Stimulated activated CD8-positive, alpha-beta memory T cell treated with anti-CD3 and anti-CD28 coated beads, Interleukin-2, amount 100 ng/mL, for 48 hours (primary cell): ENCODE measurements at regions not wholly inside any gene's neighbourhood (a gene's known extent, or its start where the extent isn't known, plus 50 kb on each side); places are given as distances from the start of the nearest gene placed in this dataset.
"Not testable (repeated sequence)": the region's sequence is repeated elsewhere in the genome, so short reads cannot be mapped to it uniquely, and the experiment has no call there.

Source experiments
- DNase-seq, 2 donors: peaks; one replicate each; pipeline ENCODE4 v3.0.0-alpha.2; 2020; ENCODE audit warnings: low read depth in 2 of 2

DNA sequence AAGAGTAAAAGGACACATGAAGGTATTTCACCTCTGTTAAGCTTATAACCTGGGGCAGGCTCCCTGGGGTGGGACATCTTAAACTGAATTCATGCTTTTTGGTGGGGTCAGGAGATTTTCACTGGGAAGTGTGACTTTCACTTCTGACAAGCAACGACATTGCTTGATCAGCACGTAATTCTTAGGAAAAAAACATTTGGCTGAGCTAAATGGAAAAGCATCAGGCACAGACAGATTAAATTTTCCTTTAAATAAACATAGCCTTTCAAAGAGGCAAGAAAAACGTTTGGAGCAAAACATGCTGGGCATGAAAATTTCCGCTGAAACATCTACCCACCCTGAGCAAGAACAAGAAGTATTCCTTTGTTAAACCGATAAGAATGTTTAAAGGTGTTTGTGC lies 674.0 kb upstream of the CELF4 start:
- no peak for DNase-seq

DNA sequence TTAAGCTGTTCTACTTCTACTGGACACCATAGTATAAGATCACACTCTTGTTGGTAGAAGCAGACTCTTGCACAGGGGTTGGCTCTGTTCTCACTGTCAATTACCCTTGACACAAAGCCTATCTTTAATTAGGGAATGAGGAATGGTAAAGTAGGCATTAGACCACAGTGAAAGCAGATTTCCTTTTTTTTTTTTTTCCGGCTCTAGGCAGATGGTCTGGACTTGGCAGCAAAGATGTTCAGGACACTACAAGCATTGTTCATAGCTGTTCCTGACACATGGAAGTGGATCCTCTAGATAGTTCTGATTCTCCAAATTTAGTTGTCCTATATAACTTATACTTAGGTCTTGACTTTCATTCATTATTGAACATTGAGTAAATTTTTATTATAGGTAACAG lies 672.2 kb upstream of the CELF4 start:
- DNase-seq, result no peak

DNA sequence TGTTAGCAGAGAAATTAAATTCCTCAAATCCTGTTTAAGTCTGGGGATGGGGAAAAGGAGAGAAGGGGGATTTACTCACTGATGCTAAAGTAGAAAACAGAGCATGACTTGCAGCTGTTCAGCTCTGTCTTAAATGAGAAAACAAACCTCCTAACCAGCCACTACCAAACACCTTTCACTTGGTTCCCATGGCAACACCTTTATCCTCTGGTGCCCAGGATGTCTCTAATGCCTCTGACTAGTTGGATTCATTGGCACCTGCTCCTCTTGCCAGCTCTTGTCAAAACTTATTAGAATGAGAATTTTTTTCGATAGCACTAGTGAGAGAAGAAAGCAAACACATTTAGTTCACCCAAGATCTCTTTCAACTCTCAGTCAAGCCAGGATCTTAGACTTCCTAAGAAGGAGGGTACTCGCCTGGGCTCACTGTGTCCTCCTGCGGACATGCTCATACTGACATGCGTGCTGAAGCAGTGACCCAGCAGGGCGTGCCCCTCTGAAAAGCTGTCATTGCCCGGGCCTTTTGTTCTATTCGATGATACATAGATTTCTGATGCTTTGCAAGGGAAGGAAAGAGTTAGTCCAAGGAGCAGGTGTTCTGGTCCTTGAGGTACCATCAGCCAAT lies 656.0 kb upstream of the CELF4 start:
- DNase-seq, result no peak

DNA sequence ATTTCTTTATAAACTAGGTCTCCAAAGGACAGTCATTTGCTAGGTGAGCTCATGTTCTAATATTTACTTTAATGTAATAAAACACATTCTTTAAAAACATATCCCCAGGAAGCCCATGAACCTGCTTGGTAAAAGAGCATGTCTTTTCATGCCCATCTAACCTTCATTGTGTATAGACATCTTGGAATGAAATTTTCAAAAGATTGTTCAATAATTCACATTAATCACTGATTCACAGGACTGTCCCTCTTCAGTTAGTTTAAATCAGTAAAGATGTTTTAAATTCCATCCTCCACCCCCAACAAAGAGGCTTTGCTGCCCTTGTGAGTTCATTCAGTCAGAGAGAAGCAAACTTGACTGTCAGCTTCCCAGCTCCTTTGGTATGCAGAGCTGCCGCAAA lies 633.4 kb upstream of the CELF4 start:
- no peak for DNase-seq

DNA sequence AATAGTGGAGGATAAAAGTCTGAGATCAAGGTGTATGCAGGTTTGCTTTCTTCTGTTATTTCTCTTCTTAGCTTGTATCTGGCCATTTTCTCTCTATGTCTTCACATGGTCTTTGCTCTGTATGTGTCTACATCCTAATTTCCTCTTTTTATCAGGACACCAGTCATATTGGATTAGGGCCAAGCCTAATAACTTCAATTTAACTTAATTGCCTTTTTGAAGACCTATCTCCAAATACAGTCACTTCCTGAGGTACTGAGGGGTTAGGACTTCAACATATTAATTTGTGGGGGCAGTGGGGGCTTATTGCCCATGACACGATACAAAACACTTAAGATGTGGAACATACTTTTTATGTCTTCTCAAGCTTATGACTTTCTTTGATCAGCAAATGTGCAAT lies 632.9 kb upstream of the CELF4 start:
- DNase-seq, result no peak

DNA sequence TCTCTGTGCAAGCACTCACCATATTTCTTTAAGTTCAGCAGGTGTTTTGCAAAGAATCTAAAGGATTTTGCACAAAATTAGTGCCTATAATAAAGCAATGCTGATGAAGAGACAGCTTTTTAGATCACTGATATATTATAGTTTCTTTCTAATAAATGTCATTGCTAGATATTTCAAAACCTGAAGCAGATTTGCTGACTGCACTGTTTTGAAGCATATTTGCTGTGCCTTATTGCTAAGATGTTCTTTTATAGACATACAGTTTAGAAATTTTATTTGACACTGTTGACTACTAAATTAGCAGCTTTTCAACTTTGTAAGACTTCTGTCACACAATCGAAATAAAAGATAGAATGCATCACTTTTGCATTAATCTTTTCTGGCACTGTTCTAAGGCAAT lies 620.9 kb upstream of the CELF4 start:
- DNase-seq, result no peak

DNA sequence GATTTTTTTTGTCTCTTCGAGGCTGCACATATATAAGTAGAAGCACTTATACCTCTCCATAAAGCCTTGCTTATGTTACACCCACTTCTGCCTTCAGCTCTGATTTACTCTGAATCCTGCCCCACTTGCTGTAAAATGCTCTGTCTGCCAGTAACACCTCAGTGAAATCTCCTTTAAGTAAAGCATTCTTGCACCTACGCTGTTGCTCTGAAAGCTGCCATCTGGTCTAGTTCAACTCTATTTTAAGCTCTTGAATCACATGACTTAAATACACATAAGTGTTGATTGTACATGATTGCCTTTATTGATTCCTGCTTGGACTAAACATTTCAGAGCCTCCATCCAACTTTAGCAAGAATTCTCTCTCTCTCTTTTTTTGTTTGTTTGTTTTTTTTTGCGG lies 609.0 kb upstream of the CELF4 start:
- DNase-seq, result no peak

DNA sequence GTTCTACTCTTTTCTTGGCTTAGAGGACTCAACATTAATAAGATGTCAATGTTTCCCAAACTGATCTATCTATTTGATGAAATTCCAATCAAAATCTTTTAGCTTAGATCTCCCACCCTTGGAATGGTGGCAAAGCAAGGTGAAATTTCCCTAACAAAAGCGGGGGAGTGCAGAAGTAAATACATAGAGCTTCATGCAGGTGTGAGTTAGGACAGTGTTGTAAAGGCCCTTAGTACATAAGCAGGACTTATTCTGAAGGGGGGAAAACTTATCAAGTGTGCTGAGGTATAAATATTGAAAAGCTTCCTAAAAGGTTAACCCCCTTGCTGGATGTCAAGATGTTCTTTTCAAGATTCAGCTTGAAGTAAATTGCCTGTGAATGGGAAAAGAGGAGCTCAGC lies 608.6 kb upstream of the CELF4 start:
- DNase-seq, result no peak

DNA sequence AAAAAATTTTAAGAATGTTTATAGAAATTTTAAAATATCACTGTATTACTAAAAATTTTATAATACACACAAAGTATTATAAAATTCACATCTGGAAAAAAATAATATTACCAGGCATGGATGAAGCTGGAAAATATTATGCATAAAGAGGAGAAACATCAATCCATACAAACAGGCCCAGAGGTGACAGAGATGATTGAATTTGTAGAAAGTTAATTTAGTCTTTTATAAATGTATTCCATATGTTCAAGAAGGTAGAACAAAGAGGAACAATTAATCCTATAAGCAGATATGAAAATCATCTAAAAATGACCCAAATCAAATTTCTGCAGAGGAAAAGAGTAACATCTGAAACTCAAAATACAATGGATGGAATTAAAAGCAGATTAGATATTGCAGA lies 605.2 kb upstream of the CELF4 start:
- DNase-seq, result no peak

DNA sequence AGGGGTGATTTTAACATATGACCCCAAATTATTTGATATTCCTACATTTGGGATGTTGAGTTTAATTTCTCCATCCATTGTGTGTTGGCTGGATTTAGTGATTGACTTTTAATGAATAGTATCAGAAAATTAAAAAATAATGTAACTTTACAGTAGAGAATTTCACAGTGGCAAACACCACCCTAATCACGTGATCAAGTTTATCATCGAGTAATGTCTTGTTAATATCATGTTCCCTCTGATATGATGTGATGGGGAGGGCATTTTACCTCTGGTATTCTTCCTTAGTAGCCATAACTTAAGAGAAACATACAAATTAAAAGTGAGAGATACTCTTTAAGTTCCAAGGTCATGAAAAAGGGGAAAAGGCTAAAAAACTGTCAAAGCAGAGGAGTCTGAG lies 602.0 kb upstream of the CELF4 start:
- no peak for DNase-seq

DNA sequence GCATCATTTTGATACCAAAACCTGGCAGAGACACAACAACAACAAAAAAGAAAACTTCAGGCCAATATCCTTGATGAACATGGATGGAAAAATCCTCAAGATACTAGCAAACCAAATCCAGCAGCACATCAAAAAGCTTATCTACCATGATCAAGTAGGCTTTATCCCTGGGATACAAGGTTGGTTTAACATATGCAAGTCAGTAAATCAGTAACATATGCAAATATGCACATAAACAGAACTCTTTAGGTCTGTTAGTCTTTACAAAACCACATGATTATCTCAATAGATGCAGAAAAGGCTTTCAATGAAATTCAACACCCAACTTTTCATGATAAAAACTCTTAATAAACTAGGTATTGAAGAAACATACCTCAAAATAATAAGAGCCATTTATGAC lies 587.5 kb upstream of the CELF4 start:
- not testable (repeated sequence) for DNase-seq

DNA sequence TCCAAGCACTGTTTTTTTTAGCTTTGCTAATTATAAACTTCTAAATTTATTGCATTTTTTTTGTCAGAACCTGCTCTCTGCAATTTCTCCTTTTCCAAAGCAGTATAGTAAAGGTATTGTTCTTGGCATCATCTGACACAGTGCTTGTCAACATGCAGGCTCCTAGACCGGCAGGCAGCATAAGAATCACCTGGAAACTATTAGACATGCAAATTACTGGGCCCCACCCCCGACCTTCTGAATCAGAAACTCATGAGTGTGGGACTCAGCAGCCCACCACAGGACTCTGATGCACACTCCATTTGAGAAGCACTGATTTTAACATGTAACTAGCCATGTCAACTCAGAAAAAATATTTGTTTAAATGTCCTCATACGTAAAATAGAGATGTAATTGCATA lies 551.1 kb upstream of the CELF4 start:
- DNase-seq, result no peak

DNA sequence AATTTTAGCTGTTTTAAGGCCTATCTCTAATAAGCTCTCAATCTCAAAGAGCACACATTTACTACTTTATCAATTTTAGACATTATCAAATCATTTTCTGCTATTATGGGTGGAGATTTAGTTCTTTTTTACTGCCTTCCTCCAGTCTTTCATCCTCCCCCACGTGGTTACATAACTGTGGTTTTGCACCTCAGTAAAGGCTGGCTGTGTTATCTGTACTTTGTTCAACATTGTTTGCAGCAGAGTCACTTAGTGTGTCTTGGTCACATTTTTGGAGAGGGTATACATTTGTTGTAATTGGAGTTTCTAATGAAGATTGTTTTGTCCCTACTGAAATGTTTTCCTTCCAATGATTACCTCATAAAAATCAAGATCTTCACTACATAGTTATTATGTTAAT lies 549.6 kb upstream of the CELF4 start:
- no peak for DNase-seq

DNA sequence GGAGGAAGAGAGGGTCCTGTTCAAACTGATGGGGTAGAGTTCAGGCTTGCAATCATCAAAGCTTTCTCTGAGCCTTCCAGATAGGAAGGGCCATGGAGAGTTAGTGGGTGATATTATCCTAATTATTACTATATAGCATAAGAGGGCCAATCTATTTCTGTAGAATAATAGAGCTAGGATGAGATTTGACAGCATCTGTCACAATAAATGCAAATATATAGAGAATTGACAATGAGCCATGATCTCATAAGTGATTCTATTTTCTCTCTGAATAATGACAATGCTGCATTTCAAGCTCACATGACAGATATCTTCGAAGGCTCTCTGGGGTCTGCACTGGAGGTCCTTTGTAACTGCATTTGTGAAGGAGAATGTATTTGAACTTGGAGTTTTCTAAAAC lies 521.9 kb upstream of the CELF4 start:
- DNase-seq, result no peak

DNA sequence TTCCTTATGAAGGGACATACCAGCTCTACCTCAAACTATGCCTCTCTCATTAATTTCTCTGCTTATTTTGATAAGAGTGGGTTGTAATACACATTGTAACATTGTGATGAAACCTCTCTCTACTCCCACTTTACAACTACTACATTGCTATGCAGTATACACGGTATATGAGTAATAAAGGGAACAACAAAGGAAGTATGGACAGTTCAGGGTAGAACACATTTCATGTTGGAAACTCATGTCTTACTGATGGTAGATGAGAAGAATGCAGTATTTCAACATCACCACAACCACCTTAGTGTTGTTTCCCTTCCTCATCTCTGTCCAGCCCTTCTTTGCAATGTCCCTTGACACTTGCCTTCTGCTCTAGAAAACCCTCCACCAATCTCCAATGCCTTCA lies 515.9 kb upstream of the CELF4 start:
- no peak for DNase-seq

DNA sequence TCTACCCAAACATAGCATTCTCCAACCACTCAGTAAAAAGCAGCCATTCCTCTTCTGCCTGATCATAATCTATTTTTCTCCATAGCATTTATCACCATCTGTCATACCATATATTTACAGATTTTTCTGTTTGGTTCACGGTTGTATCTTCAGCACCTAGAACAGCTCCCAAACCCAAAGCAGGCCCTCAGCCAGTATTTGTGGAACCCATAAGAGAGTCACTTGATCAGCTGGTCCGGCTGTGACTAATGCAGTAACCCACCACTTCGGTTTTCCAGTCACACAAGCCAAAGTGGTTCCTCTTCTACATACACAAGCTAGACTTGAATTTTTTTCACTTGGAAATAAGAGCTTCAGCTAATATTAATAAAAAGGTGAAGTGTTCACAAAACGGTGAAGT lies 511.6 kb upstream of the CELF4 start:
- DNase-seq, result no peak

DNA sequence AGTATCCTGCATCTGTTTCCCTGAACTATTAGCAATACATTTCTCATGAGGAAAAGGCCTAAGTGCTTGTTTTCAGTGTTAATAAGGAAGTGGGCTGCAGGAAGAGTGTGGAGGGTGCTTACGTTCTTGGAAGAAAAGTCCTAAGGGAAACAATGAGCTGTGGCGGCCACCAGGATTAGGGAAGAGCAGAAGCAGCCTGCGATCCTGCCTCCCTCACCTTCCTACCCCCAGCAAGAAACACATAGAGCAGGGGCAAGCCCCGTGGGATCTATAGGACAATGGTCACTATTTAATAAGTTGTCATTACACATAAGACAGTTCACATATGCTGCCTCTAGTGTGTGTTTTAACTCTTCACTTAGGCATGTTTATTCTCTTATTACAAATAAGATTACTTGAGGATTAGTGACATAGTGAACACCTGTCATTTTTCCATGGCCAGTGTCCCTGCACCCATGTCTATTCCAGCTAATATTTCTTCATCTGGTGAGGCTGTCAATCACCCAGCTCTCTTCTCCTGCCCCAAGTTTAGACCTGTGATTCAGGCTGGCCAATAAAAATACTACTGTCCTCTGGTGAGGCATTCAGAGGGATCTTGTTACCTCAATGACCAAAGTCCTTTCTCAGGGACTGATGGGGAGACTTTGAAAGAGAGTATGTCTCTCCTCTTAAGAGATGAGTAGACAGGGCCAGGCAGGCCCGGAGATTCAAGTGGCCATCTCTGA lies 510.9 kb upstream of the CELF4 start:
- no peak for DNase-seq

DNA sequence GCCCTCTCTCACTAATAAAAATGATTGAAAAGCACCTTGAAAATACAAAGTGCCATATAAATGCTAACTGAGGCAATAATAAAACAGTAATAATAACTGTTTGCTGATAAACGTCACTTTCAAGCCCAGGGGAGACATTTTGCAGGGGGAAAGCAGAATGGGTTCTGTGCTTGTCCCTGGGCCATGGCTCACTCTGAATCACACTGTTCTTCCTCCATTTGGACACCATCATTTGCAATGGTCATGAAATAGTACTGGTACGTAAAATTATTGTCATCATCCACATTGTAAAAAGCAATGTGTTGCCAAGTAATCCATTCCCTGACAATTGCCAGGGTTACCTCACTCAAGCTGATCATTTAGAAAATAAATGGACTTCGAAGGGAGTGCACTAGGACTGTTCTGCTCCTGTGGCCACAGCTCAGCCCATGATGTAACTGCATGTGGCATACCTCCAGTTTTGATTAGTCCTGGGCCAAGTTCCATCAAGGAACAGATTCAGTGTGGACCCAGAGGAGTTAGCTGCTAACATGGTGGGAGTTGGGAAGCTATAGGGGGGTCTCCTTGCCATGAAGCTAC lies 508.8 kb upstream of the CELF4 start:
- no peak for DNase-seq

DNA sequence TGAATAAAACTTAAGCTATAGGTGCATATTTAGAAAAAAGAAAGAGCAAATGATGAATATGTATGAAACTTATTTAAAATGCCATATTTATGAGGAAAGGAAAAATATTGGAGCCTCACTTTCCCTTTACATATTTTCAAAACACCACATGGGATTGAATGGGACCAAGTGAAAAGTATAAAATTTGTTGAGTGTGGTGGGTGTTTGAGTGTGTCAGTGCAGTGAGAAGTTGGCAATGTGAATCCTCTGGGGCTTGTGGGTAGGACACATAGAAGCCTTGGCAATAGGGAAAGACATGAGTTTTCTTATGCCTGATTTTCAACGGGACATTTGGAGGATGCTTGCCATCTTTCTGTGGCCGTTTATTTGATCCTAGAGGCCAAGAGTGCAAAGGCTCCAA lies 502.2 kb upstream of the CELF4 start:
- DNase-seq, result no peak

DNA sequence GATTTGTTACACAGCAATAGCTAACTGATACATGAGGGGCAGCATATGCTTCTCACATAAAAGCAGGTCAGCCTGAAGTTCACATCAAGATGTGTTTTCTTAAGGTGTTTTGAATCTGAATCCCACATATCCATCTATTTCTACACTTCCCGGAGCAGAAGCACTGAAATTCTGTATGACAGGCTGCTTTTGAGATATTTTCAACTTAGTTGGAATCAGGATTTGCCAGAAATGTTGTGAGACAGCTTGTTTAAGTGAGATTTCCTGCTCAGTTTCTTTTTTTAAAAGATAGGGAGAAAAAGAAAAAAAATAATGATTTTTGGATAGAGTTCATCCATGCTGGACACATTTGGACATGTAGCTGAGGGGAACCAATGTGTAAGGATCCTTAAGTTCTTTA lies 501.5 kb upstream of the CELF4 start:
- DNase-seq, result no peak

DNA sequence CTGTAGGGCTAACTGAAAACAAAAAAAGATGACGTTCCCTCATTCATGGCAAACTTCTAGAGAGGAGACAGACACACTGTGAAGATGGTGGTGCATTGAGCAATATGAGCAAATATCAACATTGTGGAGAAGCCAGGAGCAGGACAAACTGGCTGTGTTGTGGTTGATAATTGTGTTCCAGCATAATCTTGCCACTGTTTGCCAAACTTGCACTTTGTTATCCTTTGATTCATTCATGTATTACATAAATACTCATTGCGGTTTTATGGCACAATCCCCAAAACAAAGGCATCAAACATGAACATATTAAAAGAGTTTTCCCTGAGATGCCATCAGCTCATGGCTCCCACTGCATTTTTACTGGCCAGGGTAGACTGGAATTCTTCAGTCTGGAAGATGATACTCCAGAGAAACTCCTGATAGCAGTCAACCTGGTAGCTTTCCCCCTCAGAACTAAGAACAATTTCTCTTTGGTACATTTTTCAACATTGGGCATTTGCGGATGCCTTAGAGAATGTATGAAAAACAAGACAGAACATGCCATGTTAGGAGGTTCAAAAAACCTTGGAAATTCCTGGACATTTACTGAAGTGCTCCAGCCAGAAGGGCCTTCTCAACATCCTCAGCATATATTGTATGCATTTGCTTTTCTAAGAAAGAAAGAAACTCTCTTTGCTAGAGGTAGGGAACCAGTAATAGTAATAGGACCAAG lies 487.4 kb upstream of the CELF4 start:
- DNase-seq, result no peak

DNA sequence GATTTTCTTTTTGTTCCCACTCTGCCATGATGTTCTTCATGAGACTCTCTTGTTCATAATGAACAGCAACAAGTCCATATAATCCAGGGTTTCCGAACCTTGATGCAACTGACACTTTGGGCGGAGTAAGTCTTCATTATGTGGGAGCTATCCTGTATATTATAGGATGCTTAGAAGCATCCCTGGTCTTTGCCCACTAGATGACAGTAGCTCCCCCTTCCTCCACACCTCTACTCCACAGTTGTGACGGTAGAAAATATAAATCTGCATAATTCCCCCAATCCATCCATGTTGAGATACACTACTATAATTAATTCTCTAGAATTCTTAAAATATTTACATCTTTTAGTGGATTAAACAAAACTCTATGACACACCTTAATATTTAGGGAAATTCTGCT lies 482.2 kb upstream of the CELF4 start:
- DNase-seq, result no peak

DNA sequence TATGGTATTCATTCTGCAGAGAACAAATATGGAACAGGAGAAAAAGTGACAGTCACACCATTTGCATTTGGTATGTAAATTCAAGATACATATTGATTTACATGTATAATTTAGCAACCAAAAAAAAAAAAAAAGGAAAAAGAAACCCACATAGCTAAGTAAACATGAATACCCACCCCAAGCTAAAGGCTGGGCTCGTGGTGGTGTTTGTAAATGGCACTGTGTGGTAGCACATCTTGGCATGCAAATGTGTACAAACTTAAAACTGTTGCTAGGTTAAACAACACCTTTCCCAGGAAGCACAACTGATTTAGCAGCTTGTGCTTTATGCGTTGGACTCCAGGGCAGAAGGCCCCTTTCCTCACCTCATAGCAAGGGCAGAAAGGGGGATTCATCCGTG lies 481.1 kb upstream of the CELF4 start:
- DNase-seq, result no peak
